Common myeloid progenitor, CD34-positive (primary cell): ENCODE measurements at regions not wholly inside any gene's neighbourhood (a gene's known extent, or its start where the extent isn't known, plus 50 kb on each side); places are given as distances from the start of the nearest gene placed in this dataset.

ENCODE experiments used
- CTCF ChIA-PET: fragments of 350-600 bp; sonication (Branson Sonifier 250); formaldehyde crosslinking; loops from one replicate; lab custom pipeline; 2021; ENCODE audit warnings: antibody characterized with exemption; lab: Charles Lee
- POLR2A ChIA-PET: fragments of 350-600 bp; sonication (Branson Sonifier 250); formaldehyde crosslinking; loops from one replicate; lab custom pipeline; 2021; ENCODE audit warnings: antibody characterized with exemption; lab: Charles Lee
- DNase-seq, 3 donors: peaks; one replicate each; pipeline versions ENCODE4 v3.0.0 to v3.0.0-alpha.2; 2013
- H3K27ac ChIP-seq, 2 experiments: 1 replicate in 1 of 2; 2 replicates in 1 of 2; pipeline ENCODE4 v1.7.0; 2013; ENCODE audit warnings: inconsistent platforms in 2 of 2, low read length in 2 of 2, mild to moderate bottlenecking in 2 of 2, low read depth in 1 of 2, moderate library complexity in 1 of 2; ENCODE audit not compliant: severe bottlenecking in 2 of 2, insufficient read depth in 1 of 2, poor library complexity in 1 of 2
- H3K27me3 ChIP-seq, 5 experiments: replicated peaks in 2 of 5; 1 replicate in 3 of 5; 2 replicates in 2 of 5; pipeline versions ENCODE4 v1.6.1 to v1.7.0; 2013; ENCODE audit warnings: low read length in 4 of 5, mild to moderate bottlenecking in 2 of 5, moderate library complexity in 2 of 5, inconsistent platforms in 1 of 5; ENCODE audit not compliant: insufficient read depth in 5 of 5, control insufficient read depth in 4 of 5
- H3K36me3 ChIP-seq, 4 experiments: 1 replicate in 2 of 4; 2 replicates in 2 of 4; pipeline versions ENCODE4 v1.6.1 to v1.7.0; 2013; ENCODE audit warnings: low read length in 3 of 4, control low read depth in 1 of 4, mild to moderate bottlenecking in 1 of 4; ENCODE audit not compliant: control insufficient read depth in 4 of 4, insufficient read depth in 4 of 4
- H3K4me1 ChIP-seq, 4 experiments: 1 replicate in 3 of 4; 2 replicates in 1 of 4; pipeline versions ENCODE4 v1.6.1 to v1.7.1; 2013; ENCODE audit warnings: low read length in 3 of 4, mild to moderate bottlenecking in 3 of 4, control low read depth in 1 of 4, inconsistent platforms in 1 of 4, moderate library complexity in 1 of 4; ENCODE audit not compliant: control insufficient read depth in 4 of 4, insufficient read depth in 4 of 4; ENCODE audit errors: control extremely low read depth in 1 of 4
- H3K4me3 ChIP-seq, 7 experiments: 1 replicate in 4 of 7; 2 replicates in 3 of 7; pipeline versions ENCODE4 v1.5.1 to v1.7.0; 2013; ENCODE audit warnings: mild to moderate bottlenecking in 7 of 7, low read length in 6 of 7, moderate library complexity in 6 of 7, inconsistent platforms in 2 of 7, low read depth in 2 of 7, control low read depth in 1 of 7; ENCODE audit not compliant: insufficient read depth in 4 of 7, control insufficient read depth in 1 of 7; ENCODE audit errors: extremely low read depth in 1 of 7
- H3K9me3 ChIP-seq, 5 experiments: 1 replicate in 4 of 5; 2 replicates in 1 of 5; pipeline versions ENCODE4 v1.6.1 to v1.7.1; 2013; ENCODE audit warnings: low read length in 4 of 5, mild to moderate bottlenecking in 2 of 5, inconsistent platforms in 1 of 5, low read depth in 1 of 5, moderate library complexity in 1 of 5; ENCODE audit not compliant: control insufficient read depth in 4 of 5, insufficient read depth in 2 of 5; ENCODE audit errors: control extremely low read depth in 1 of 5
- WGBS: methylation state at CpG from one replicate; pipeline ENCODE4 v1.1.5; 2013; ENCODE audit not compliant: insufficient coverage; 5-methylcytosine and 5-hydroxymethylcytosine counted together

- WGBS = 83% methylated on average over 1 of the region's 2 CpGs
- no peaks in the 10 kb centered on the region for H3K36me3 ChIP-seq
- peak in 1 of 3 donors; percentile 49 for DNase-seq
- ChIA-PET POLR2A (no interaction called here), CTCF (no interaction called here)
- no peaks in the 10 kb centered on the region for H3K9me3 ChIP-seq
- no peak overlapping the region for H3K27ac ChIP-seq
- H3K4me1 ChIP-seq = no peaks in the 10 kb centered on the region
- no peak overlapping the region for H3K4me3 ChIP-seq
- no peaks in the 10 kb centered on the region for H3K27me3 ChIP-seq
These were observed 121.5 kb downstream of the POLR1F start for GRCh38 chr7:19587291-19587690.

- Histone ChIP-seq H3K36me3 (no peaks in the 10 kb centered on the region), H3K27ac (no peak overlapping the region), H3K9me3 (peaks cover 0 to 1% (median 0%) of the 10 kb centered on the region in 5 experiments), H3K4me1 (no peaks in the 10 kb centered on the region), H3K27me3 (no peaks in the 10 kb centered on the region), H3K4me3 (no peak overlapping the region)
- no peak for DNase-seq
- CTCF ChIA-PET = no interaction called here
- 100% methylated on average over 2 of the region's 2 CpGs for WGBS
- POLR2A ChIA-PET = no interaction called here
These were observed 123.1 kb downstream of the POLR1F start for GRCh38 chr7:19585761-19586160.

GRCh38 chr7:19575909-19576557 lies 132.8 kb downstream of the POLR1F start:
- no peak overlapping the region for H3K27ac ChIP-seq
- 90% methylated on average over 2 of the region's 2 CpGs for WGBS
- POLR2A ChIA-PET = no interaction called here

GRCh38 chr7:19574131-19574530 lies 134.7 kb downstream of the POLR1F start:
- POLR2A ChIA-PET = no interaction called here
- 100% methylated on average over 2 of the region's 5 CpGs for WGBS
- Histone ChIP-seq H3K27me3 (no peaks in the 10 kb centered on the region), H3K27ac (no peak overlapping the region), H3K36me3 (no peaks in the 10 kb centered on the region), H3K4me1 (no peaks in the 10 kb centered on the region), H3K4me3 (no peak overlapping the region), H3K9me3 (no peaks in the 10 kb centered on the region)
- CTCF ChIA-PET = no interaction called here
- DNase-seq = no peak

More at GRCh38 chr7:19575909-19576557, 132.8 kb downstream of the POLR1F start:
- Histone ChIP-seq H3K27me3 (no peaks in the 10 kb centered on the region), H3K4me1 (no peaks in the 10 kb centered on the region), H3K4me3 (no peak overlapping the region), H3K36me3 (no peaks in the 10 kb centered on the region), H3K9me3 (no peaks in the 10 kb centered on the region)
- CTCF ChIA-PET = no interaction called here
- no peak for DNase-seq

GRCh38 chr7:19572566-19572965 lies 136.3 kb downstream of the POLR1F start:
- WGBS = 92% methylated on average over 4 of the region's 4 CpGs
- H3K4me3 ChIP-seq = no peak overlapping the region
- DNase-seq = no peak
- H3K27ac ChIP-seq = no peak overlapping the region
- no peaks in the 10 kb centered on the region for H3K4me1 ChIP-seq
- H3K9me3 ChIP-seq = no peaks in the 10 kb centered on the region
- ChIA-PET POLR2A (no interaction called here), CTCF (no interaction called here)
- no peaks in the 10 kb centered on the region for H3K27me3 ChIP-seq
- no peaks in the 10 kb centered on the region for H3K36me3 ChIP-seq

GRCh38 chr7:19567011-19567410 lies 141.8 kb downstream of the POLR1F start:
- 100% methylated on average over 1 of the region's 4 CpGs for WGBS
- POLR2A ChIA-PET = no interaction called here
- CTCF ChIA-PET = no interaction called here

GRCh38 chr7:19565602-19566001 lies 143.2 kb downstream of the POLR1F start:
- ChIA-PET POLR2A (no interaction called here), CTCF (interaction anchor here (0.8 kb wide), 1 partner anchor 12 kb away, joined by 4 read pairs; no protein-coding TSS in a partner anchor)
- DNase-seq = no peak

More at GRCh38 chr7:19567011-19567410, 141.8 kb downstream of the POLR1F start:
- Histone ChIP-seq H3K27me3 (no peaks in the 10 kb centered on the region), H3K9me3 (no peaks in the 10 kb centered on the region), H3K36me3 (no peaks in the 10 kb centered on the region), H3K4me3 (no peak overlapping the region), H3K4me1 (no peaks in the 10 kb centered on the region), H3K27ac (no peak overlapping the region)
- DNase-seq = no peak

More at GRCh38 chr7:19565602-19566001, 143.2 kb downstream of the POLR1F start:
- no peaks in the 10 kb centered on the region for H3K4me1 ChIP-seq
- no peak overlapping the region for H3K4me3 ChIP-seq
- H3K9me3 ChIP-seq = no peaks in the 10 kb centered on the region
- no peaks in the 10 kb centered on the region for H3K27me3 ChIP-seq
- H3K27ac ChIP-seq = no peak overlapping the region
- no peaks in the 10 kb centered on the region for H3K36me3 ChIP-seq
